ENCODE measurements at regions not wholly inside any gene's neighbourhood (a gene's known extent, or its start where the extent isn't known, plus 50 kb on each side); places are given as distances from the start of the nearest gene placed in this dataset.

DNA sequence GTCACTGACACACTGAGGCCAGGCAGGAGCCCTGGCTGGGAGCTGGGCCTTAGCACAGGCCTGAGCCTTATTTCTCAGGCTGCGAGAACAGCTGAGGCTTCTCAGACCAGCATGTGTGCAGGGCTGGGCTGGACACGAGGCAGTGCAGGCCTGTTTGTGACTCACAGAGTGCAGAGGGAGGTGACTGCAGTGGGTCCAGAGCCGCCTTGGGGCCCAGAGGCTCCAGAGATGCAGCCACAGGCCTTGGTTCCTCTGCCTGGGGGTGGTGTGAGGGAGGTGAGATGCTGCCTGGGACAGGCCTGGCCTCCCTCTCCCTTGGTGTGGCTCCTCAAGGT, 61.2 kb upstream of the ETV3 start:
- TF ChIP-seq POLR2AphosphoS5 (IDR thresholded peaks at IDR 0.05) (no peak), POLR2A (IDR thresholded peaks at IDR 0.05; ENCODE audit: low read depth) (no peak)
